NCI-H460 (cell line): ENCODE measurements at regions not wholly inside any gene's neighbourhood (a gene's known extent, or its start where the extent isn't known, plus 50 kb on each side); places are given as distances from the start of the nearest gene placed in this dataset.
A peak's percentile ranks its signal among the peaks of the same experiment; 100 is the strongest.
"Not testable (repeated sequence)": the region's sequence is repeated elsewhere in the genome, so short reads cannot be mapped to it uniquely, and the experiment has no call there.

Experiments
- DNase-seq: peaks from one replicate; pipeline ENCODE4 v3.0.0-alpha.2; 2016; ENCODE audit warnings: low read depth; ENCODE audit errors: extremely low read depth

DNA sequence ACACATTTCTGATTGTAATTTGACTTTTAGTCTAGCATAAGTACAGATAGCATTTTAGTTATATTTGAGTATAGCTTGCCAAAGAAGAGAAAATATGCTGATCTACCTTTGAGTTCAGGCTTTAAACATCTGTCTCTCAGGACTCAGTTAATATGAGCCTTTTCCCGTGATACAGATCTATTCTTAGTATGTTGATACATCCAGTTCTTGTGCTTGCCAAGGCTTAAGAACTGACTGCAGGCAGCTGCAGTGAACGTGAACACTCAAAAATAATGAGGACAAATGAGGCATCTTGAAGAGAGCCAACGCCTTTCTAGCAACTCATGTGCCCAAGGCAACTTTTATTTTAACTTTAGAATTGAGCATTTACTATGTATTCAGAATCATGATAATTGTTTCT lies 325.5 kb downstream of the SI start:
- no peak for DNase-seq

DNA sequence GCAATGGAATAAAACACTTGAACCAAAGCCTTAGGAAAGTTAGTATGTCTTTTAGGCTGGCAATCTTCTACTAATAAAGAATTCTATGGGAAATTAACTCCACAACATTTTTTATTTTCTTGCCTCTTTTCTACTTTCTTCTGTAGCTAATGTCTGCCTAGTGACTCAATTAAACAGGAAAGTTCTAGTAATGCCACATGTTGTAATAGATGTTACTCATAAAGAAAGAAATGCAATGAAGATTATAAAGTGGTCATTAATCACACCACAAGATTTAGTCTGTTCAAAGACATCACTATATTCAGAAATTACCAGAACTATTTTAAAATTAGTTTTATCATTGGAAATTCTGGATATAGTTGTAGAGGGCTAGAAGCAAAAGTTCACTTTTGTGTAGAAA lies 329.7 kb downstream of the SI start:
- no peak for DNase-seq

DNA sequence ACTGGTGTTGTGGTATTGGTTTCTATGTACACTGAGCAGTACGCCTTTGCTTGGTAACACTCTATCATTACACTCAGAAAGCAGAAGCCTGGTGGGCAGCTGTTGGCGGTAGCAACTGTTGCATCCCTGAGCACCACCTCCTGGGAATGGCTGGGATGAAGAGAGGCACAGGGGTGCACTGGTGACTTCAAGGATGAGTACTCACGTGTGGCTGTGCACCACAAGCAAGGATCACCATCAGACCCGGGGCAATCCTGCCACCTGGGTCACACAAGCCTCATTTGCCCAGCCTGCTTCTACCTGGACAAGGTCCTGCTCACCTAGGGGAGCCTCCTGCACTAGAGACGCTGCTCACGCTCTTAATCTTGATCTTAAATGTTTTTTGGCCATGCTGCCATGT lies 336.4 kb downstream of the SI start:
- no peak for DNase-seq

DNA sequence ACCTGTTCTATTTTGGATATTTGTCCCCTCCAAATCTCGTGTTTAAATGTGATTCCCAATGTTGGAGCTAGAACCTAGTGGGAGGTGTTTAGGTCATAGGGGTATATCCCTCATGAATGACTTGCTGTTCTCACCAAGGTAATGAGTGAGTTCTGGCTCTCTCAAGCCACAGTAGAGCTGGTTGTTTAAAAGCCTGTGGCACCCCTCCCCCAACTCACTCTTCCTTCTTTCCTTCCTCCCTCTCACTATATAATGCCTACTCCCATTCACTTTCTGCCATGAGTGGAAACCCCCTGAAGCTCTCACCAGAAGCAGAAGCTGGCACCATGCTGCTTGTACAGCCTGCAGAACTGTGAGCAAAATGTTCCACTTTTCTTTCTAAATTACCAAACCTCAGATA lies 341.1 kb downstream of the SI start:
- no peak for DNase-seq

DNA sequence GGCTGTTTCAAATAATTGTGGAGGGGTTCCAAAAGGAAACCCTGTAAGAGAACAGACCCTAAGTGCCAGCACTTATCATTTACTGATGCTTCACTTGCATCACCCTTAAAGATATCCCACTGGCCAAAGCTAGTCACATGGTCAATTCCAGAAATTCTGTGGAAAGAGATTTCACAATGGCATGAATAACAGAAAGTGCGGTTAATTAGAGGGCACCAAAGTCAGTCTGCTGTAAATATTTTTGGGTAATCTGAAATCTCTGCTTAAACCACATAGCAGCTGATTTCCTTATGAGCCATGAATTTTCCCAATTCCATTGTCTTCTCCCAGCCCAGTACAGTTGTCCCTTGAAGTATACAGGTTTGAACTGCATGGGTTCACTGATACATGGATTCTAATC lies 346.1 kb downstream of the SI start:
- DNase-seq: no peak

DNA sequence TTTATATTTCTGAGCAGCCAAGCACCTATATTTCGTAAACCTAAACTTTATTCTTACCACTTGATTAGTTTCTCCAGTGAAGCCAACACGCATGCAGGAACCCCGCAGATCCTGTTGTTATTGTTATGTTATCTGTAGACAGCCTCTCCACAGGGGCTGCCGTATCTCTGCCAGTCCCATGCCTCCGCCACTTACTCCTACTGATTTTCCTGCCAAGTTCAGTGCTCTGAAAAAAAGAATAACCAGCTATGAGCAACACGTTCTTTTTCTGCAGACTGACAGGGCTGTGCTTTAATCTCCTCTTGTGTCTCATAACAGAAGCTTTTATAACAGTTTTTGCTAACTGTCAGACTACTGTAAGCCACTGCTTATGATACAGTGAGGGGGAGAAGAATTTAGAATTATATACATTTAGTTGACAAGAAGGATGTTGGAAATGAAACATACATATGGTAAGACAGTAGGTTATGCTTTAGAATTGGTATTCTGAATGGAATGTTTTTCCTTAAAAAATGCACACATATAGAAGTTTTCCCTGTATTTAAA lies 347.4 kb downstream of the SI start:
- DNase-seq: no peak

DNA sequence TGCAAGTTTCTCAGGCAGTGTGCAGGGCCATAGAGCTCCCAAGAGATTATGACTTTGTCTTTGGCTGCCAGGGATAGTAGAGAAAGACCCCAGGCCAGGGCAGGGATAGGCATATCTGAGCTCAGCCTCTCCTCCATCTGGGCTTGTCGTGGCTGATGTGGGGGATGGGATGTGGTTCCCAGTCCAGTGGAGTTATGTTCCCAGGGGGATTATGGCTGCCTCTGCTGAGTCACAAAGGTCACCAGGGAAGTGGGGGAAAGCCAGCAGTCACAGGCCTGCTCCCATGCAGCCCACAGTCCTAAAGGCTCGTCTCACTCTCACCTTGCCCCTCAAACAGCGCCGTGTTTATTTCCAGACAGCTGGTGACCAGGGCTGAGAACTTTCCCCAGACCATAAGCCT lies 354.9 kb downstream of the SI start:
- no peak for DNase-seq

DNA sequence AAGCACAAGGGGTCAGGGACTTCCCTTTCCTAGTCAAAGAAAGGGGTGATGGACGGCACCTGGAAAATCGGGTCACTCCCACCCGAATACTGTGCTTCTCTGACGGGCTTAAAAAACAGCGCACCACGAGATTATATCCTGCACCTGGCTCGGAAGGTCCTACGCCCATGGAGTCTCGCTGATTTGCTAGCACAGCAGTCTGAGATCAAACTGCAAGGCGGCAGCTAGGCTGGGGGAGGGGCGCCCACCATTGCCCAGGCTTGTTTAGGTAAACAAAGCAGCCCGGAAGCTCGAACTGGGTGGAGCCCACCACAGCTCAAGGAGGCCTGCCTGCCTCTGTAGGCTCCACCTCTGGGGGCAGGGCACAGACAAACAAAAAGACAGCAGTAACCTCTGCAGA lies 375.5 kb downstream of the SI start:
- DNase-seq: not testable (repeated sequence)

DNA sequence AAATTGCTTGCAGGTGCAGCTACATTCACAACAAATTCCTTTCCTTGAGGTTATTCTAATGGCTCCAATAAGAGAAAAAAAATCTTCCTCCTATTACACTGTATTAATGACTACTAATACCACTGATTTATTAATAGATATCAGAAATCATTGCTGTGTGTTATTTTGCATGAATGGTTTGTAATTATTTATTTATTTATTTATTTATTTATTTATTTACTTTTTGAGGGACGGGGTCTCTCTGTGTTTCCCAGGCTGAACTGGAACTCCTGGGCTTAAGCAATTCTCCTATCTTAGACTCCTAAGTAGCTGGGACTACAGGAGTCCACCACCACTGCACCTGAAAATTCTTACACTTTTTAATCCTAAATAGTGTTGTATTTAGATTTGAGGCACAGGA lies 390.4 kb downstream of the SI start:
- no peak for DNase-seq

DNA sequence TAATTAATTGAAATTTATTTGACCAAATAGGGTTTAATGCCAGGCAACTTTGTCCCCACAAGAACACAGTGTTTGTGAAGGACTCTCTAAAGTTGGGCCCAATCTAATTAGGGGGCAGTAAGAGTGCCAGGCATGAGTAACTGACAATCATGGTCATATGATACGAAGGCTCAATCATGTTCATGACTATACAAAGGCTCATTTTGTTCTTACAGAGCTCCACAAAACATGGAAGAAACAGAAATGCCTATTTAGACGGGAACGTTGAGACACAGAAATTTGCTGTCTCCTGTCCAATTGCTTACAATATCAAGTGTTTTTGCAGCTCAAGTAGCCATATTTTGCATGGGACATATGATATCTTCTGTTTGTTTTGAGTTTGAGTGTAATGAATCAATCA lies 391.1 kb downstream of the SI start:
- DNase-seq: no peak

DNA sequence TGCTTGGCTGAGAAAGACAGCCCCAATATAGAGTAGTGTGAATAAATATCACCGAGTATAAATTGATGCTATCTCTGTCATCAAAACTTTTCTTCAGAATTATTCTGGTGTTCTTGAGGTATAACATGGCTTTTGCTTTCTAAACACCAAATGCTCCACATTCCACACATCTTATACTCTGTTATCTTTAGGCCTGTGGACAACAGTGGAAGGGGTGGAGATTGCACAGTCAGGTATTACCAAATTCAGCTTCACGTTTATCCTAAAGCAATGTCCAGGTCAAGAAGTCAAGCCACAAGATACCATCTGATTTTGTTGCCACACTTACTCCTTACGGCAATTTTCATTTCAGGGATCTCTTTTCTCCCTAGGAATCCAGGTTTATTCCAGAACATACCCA lies 394.8 kb downstream of the SI start:
- no peak for DNase-seq

DNA sequence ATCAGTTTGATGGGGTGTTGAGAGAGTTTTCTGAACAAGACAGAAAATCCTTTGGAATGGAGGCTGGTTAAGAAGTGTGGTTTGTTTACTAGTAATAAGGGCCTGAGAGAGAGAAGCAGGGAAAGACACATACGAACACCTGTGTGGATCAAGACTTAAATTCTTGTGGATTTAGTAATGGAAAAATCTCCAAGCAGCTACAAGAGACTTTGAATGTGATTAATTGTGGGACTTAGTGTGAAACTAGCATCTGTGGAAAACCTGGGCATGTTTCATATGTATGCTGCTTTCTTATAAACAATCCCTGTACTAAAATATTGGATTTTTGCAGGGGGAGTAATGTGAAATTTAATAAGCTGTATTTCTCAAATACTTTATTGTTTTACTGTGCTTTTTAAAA lies 399.1 kb downstream of the SI start:
- no peak for DNase-seq

DNA sequence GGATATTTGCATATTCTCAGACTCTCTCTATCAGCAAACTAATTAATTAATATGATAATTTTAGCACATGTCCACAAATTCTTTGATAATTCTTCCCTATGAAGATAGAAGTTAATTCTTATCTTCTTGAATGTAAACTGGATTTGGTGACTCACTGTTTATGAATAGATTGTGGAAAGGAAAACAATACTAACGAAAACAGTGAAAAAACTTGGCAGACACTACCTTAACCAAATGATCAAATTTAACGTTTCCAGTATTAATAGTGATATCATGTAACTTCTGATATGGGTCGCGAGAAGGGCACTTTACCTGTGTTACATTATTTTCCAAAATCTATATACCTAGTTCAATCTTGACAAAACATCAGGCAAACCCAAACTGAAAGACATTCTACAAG lies 401.0 kb downstream of the SI start:
- no peak for DNase-seq

DNA sequence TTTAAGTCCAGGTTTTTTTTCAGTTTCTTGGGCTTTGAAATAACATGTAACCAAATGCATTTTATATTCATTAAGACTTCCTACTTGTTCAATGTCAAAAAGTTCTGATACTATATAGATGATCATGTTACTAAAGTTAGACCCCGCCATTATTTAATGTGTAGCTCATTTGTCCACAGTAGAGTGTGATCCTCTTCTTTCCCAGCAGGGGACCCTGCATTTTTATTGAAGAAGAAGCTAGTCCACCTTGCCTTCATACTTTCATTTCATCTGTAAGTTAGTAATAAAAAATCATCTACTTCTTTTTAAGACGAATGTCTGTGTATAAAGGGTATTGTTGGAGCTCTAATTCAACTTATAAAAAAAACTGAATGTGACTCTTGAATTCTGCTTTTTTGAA lies 404.6 kb downstream of the SI start:
- peak; percentile 1 for DNase-seq

DNA sequence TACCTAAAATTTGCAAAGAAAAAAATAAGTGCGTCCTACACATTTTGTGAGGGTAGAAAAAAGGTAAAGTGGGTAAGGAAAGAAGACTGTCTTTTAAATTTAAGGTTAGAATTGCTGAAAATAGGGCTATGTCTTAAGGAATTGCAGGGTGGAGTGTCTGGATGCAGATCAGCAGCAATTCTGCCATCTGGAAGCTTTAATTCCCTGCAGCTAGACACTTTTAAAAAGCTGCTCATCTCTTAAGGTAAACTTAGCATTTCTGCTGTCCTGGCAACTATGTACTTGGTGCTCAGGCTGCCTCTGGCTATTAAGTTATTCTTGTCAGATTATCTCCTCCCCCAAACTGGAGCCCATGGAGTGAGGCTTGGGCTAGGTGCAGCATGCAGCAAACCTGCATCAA lies 420.2 kb downstream of the SI start:
- DNase-seq: no peak

DNA sequence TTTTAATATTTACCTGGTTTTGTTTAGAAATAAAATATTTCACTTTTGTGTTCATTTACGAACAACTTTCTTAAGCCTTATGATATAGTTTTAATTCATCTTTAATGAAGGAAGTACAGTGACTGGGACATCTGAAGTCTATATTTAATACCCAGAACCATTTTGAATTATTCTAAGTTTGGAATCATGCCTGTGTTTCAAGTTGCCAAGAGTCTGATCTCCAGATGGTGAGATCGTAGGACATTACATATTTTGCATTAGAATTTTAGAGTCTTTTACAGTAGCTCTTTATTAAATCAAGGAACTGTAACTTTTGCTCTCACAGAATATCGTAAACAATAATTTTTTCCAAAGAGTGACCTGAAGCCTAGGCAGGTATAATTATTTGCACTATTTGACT lies 420.7 kb downstream of the SI start:
- DNase-seq: no peak

DNA sequence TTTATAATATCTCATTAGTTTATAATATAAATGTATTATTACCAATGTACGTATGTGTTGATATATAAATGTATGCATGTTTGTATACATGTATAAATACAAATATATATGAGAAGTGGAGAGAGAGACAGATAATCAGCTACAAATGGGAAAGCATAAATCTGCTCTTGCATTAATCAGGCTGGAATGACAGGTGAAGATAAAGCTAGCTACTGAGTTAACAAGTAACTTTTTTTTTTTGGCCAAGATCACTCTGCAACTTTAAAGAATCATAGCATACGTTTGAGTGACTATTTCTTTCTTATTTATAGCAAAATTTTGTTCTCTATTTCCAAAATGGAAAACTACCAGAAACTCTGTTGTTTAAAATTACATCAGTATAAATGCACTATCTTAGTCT lies 422.8 kb downstream of the SI start:
- no peak for DNase-seq

DNA sequence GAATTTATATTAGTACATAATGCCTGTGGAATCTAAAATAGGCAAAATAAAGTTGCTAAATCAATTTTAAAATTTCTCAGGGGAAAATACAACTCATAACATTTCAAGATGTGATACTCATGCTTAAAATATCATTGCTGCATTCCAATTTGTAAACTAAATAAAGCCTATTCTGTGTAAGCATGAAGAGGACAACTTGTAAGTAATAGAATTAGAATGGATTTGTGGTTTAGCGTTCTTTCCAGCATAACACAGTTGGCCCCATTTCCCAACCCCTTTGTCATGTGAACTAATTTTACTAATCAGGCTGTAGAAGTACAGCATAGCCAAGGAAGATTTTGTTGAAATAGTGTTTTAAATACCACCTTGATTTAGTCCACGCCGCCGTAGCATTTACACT lies 437.2 kb downstream of the SI start:
- no peak for DNase-seq

DNA sequence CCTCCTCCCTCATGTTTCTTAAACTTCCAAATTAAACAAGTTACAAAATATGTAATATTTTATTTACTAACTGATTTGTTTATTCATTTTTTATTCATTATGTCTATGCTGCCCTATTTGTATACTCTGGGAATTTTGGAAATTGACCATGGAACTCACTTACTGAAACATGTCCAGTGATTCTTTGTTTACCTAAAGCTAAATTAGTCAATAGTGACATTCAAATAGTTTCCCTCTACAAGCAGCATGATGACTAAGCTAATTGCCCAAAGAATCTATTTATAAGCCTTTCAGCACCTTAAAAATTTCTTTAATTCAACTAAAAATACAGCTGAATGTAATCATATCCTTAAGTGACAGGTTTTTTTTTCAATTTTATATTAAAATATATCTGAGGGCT lies 437.7 kb downstream of the SI start:
- DNase-seq: no peak

DNA sequence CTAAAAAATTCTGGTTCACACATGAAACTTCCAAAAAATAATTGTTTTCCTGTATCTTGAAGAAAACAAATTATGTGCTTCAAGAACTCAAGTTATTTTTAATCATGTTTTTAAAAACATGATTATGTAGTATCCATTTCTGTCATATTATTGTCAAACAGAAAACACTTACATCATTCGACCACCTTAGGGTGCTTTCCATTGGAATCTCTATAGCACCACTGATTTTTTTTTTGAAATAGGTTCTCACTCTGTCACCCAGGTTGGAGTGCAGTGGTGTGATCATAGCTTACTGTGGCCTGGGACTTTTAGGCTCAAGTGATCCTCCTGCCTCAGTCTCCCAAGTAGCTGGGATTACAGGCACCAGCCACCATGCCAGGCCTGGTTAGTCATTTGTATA lies 457.3 kb downstream of the SI start:
- no peak for DNase-seq

DNA sequence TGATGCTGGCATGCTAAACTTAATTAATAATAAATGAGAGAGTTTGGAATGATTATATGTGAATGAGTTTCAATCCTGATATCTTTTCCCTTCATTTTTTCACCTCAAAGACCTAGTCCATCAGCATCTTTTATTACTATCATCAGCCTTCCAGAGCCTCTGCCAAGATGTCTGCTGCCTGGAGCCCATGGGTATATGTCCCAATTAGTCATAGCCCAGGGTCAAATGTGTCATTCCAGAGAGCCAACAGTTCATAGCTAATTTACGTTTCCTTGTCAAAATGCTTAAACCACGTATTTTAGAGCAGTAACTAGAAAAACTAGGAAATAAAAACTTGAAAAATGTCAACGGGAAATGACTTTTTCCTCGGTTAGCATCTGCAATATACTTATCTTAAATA lies 457.9 kb downstream of the SI start:
- no peak for DNase-seq

DNA sequence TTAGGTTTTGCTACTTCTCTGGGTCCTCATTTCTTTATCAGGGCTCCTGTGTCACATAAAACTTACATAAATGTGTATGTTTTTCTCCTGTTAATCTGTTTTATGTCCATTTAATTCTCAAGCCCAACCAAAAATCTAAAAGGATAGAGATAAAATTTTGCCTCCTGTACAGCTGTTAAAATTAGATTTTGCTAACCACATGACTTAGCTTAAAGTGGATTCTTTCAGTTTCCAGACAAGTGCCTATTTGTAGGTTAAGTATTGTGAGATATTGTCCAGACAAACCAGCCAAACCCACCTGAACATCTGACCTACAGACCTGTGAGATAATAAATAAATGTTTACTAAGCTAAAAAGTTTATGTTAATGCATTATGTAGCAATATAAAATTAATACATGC lies 465.5 kb downstream of the SI start:
- DNase-seq: no peak

DNA sequence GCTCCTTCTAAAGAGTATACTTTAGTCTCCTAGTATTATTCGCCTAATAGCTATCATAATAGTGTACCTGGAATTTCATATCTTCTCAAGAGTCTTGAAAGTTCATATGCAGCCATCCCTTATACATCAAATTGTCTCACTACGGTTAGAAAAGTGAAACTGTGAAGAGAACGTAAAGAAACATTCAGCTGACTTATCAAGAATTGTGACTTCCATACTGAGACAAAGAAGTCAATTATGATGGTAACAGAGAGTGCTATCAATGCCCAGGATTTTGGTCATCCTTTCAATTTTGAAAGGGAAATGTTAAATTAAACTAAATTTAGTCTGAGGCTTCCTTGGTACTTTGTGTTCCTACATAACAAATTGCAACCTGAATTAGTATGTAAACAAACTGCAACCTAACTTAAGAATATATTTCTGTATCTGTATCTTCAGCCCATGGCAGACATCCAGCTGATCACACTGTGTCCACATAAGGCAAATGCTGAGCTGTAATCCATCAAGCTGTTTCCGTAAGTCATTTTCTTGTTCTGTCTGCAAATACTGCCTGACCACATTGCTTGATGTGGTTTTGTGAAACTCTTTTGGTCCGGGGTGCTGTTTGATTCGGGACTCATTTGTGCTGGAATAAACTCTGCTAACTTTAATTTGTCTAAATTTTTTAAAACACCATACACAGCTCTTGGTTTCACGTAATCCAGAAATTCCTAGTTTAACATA lies 469.6 kb downstream of the SI start:
- no peak for DNase-seq
